PC-3 (cell line): ENCODE measurements at regions not wholly inside any gene's neighbourhood (a gene's known extent, or its start where the extent isn't known, plus 50 kb on each side); places are given as distances from the start of the nearest gene placed in this dataset.

Experiments
- ATAC-seq: fragments of 200-7000 bp; cut with Tn5 transposase; 2 replicates; pipeline ENCODE4 v1.9.1; 2020; ENCODE audit warnings: mild to moderate bottlenecking, moderate library complexity
- BruUV-seq: library from RNA; stranded (reverse); fragments of 400-500 nt; replicated peaks from 2 replicates; lab custom pipeline; 2021; lab: Mats Ljungman, UMichigan
- CTCF ChIA-PET: fragments of 300-600 bp; sonication (Branson Sonifier 250); formaldehyde crosslinking; loops from one replicate; lab custom pipeline; 2022; ENCODE audit warnings: antibody characterized with exemption; lab: Charles Lee
- POLR2A ChIA-PET: fragments of 300-600 bp; sonication (Branson Sonifier 250); formaldehyde crosslinking; loops from one replicate; lab custom pipeline; 2022; ENCODE audit warnings: antibody characterized with exemption; ENCODE audit not compliant: unreplicated experiment; lab: Charles Lee
- DNase-seq: peaks from one replicate; pipeline ENCODE4 v3.0.0-alpha.2; 2015
- H2AFZ ChIP-seq: fragments of 300-600 bp; sonication (generic); 2 replicates; pipeline ENCODE4 v1.6.0; 2016; ENCODE audit warnings: antibody characterized with exemption, low read length
- H3F3A ChIP-seq: fragments of 300-600 bp; sonication (generic); one replicate; pipeline ENCODE4 v1.6.0; 2017; ENCODE audit warnings: antibody characterized with exemption, low read length, control low read depth, mild to moderate bottlenecking; ENCODE audit not compliant: unreplicated experiment
- H3K27ac ChIP-seq: fragments of 300-600 bp; sonication (generic); 2 replicates; pipeline ENCODE4 v1.5.1; 2016; ENCODE audit warnings: mild to moderate bottlenecking, low read length
- H3K27me3 ChIP-seq: fragments of 300-600 bp; sonication (generic); 2 replicates; pipeline ENCODE4 v1.6.1; 2016; ENCODE audit warnings: low read length, mixed read lengths
- H3K36me3 ChIP-seq: fragments of 300-600 bp; sonication (generic); 2 replicates; pipeline ENCODE4 v1.6.1; 2016; ENCODE audit warnings: low read depth, mixed run types, low read length, mixed read lengths
- H3K4me1 ChIP-seq: fragments of 300-600 bp; sonication (generic); 2 replicates; pipeline ENCODE4 v1.5.1; 2016; ENCODE audit warnings: low read length; ENCODE audit not compliant: insufficient read depth
- H3K4me2 ChIP-seq: fragments of 300-600 bp; sonication (generic); 2 replicates; pipeline ENCODE4 v1.6.0; 2016; ENCODE audit warnings: low read length
- H3K4me3 ChIP-seq: fragments of 300-600 bp; sonication (generic); 2 replicates; pipeline ENCODE4 v1.5.1; 2016; ENCODE audit warnings: mild to moderate bottlenecking, low read length, mixed read lengths
- H3K79me2 ChIP-seq: fragments of 300-600 bp; sonication (generic); 2 replicates; pipeline ENCODE4 v1.6.1; 2017; ENCODE audit warnings: low read length, mixed read lengths
- H3K9ac ChIP-seq: fragments of 300-600 bp; sonication (generic); 2 replicates; pipeline ENCODE4 v1.6.0; 2016; ENCODE audit warnings: mild to moderate bottlenecking, low read length
- H3K9me2 ChIP-seq: fragments of 300-600 bp; sonication (generic); replicated peaks from 2 replicates; pipeline ENCODE4 v1.6.1; 2016; ENCODE audit warnings: mixed run types, low read length, mixed read lengths
- H3K9me3 ChIP-seq: fragments of 300-600 bp; sonication (generic); 2 replicates; pipeline ENCODE4 v1.6.1; 2016; ENCODE audit warnings: low read length, mixed read lengths
- H4K20me1 ChIP-seq: fragments of 300-600 bp; sonication (generic); 2 replicates; pipeline ENCODE4 v1.6.1; 2016; ENCODE audit warnings: low read length, mixed read lengths
- EZH2 ChIP-seq: fragments of 300-600 bp; sonication (generic); IDR thresholded peaks from one replicate; pipeline ENCODE4 v1.6.1; 2017; ENCODE audit warnings: antibody characterized with exemption, mild to moderate bottlenecking, low read length; ENCODE audit not compliant: unreplicated experiment
- EZH2phosphoT487 ChIP-seq: fragments of 300-600 bp; sonication (generic); IDR thresholded peaks from 2 replicates; pipeline ENCODE4 v1.6.1; 2018; ENCODE audit warnings: mild to moderate bottlenecking, antibody characterized with exemption, low read length, borderline replicate concordance
- intact Hi-C: fragments of 100-400 bp; cut with micrococcal nuclease; formaldehyde crosslinking; loops from 2 replicates; pipeline ENCODE4 v1.9.0; 2023
- TF ChIP-seq, protein P1 (sequence below): fragments of 300-600 bp; sonication (generic); conservative IDR thresholded peaks from 2 replicates; pipeline ENCODE4 v1.5.1; 2017; ENCODE audit warnings: antibody characterized with exemption, low read depth, mild to moderate bottlenecking, low read length

DNA sequence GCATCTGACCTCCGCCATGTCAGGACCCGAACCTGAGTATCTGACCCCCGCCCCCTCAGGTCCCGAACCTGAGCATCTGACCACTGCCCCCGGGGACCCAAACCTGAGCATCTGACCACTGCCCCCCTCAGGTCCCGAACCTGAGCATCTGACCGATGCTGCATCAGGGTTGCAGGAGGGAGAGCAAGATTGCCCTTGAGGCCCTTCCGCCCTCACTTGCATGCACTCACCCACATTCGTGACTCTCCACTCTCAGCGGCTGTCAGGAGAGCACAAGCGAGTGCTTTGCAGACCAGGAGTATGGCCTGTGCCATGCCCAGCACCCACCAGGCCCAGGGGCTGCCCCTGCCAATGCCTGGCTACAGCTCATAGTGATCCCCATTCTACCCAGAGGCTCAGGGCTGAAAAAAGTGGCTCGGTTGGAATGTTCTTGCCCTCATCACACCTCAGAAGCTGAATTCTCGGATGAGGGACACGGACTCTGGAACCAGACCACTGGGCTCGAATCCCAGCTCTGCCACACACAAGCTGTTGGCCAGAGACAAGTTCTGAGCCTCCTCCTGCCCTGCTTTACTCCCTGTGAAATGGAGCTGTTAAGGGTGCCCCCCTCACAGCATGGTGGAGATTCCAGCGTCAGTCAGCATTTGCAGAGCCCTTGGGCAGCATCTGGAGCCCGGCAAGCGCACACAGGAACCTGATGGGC lies 82.1 kb downstream of the DLL1 start:
- no peaks in the 10 kb centered on the region for H3F3A ChIP-seq
- H3K36me3 ChIP-seq = no peaks in the 10 kb centered on the region
- intact Hi-C loops = no loop called here
- H3K4me3 ChIP-seq = no peak overlapping the region
- no peaks in the 10 kb centered on the region for H3K9me3 ChIP-seq
- H2AFZ ChIP-seq = no peak overlapping the region
- POLR2A ChIA-PET = no interaction called here
- CTCF ChIA-PET = no interaction called here
- H3K4me1 ChIP-seq = no peaks in the 10 kb centered on the region
- DNase-seq (no peak), ATAC-seq (no peak)
- no peaks in the 10 kb centered on the region for H3K27me3 ChIP-seq
- H3K4me2 ChIP-seq = no peak overlapping the region
- TF ChIP-seq EZH2 = no peak
- TF ChIP-seq EZH2phosphoT487 = no peak
- TF ChIP-seq, protein P1, sequence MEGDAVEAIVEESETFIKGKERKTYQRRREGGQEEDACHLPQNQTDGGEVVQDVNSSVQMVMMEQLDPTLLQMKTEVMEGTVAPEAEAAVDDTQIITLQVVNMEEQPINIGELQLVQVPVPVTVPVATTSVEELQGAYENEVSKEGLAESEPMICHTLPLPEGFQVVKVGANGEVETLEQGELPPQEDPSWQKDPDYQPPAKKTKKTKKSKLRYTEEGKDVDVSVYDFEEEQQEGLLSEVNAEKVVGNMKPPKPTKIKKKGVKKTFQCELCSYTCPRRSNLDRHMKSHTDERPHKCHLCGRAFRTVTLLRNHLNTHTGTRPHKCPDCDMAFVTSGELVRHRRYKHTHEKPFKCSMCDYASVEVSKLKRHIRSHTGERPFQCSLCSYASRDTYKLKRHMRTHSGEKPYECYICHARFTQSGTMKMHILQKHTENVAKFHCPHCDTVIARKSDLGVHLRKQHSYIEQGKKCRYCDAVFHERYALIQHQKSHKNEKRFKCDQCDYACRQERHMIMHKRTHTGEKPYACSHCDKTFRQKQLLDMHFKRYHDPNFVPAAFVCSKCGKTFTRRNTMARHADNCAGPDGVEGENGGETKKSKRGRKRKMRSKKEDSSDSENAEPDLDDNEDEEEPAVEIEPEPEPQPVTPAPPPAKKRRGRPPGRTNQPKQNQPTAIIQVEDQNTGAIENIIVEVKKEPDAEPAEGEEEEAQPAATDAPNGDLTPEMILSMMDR = no peak
- no peaks in the 10 kb centered on the region for H3K9me2 ChIP-seq
- H3K27ac ChIP-seq = no peak overlapping the region
- no peaks in the 10 kb centered on the region for H3K79me2 ChIP-seq
- no peak overlapping the region for H3K9ac ChIP-seq
- no peaks in the 10 kb centered on the region for H4K20me1 ChIP-seq
- BruUV-seq = no TSS peak

DNA sequence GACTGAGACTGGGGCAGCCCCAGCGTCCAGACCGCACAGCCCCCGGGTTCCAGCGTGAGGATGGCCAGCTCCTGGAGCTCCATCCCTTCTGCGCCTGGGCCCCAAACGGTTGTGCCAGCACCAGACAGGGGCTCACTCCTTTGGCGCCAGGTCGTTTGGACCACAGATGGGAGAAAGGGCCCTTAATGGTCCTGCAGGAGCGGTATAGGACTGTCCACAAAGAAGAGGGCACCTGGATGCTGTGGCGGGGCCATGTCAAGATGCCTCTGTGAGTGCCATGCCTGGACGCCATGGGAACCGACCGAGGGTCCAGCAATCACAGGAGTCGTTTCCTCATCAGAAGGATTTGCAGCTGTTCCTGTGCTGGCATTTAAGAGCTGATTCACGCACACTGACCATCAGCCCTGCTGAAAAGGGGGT lies 82.7 kb downstream of the DLL1 start:
- Histone ChIP-seq H3K27ac (no peak overlapping the region), H3K9me3 (no peaks in the 10 kb centered on the region), H3K4me1 (no peaks in the 10 kb centered on the region), H3K36me3 (no peaks in the 10 kb centered on the region), H3F3A (no peaks in the 10 kb centered on the region), H3K27me3 (no peaks in the 10 kb centered on the region), H3K4me2 (no peak overlapping the region), H3K9me2 (no peaks in the 10 kb centered on the region), H4K20me1 (no peaks in the 10 kb centered on the region), H3K79me2 (no peaks in the 10 kb centered on the region), H3K4me3 (no peak overlapping the region), H2AFZ (no peak overlapping the region), H3K9ac (no peak overlapping the region)
- TF ChIP-seq EZH2phosphoT487 = no peak
- TF ChIP-seq, protein P1 = no peak
- no peak for TF ChIP-seq EZH2
- intact Hi-C loops = no loop called here
- POLR2A ChIA-PET = no interaction called here
- no peak for DNase-seq
- BruUV-seq = no TSS peak
- no peak for ATAC-seq
- CTCF ChIA-PET = no interaction called here

GRCh38 chr6:170207586-170208181 lies 83.2 kb downstream of the DLL1 start:
- DNase-seq = no peak
- H3K9ac ChIP-seq = no peak overlapping the region
- H2AFZ ChIP-seq = no peak overlapping the region
- BruUV-seq = no TSS peak
- intact Hi-C loops = no loop called here
- H3K36me3 ChIP-seq = no peaks in the 10 kb centered on the region
- CTCF ChIA-PET = no interaction called here
- no peak overlapping the region for H3K27ac ChIP-seq
- no peak overlapping the region for H3K4me2 ChIP-seq
- H3K79me2 ChIP-seq = no peaks in the 10 kb centered on the region
- POLR2A ChIA-PET = no interaction called here
- H3K4me3 ChIP-seq = no peak overlapping the region
- no peaks in the 10 kb centered on the region for H3F3A ChIP-seq
- TF ChIP-seq, protein P1 = no peak
- TF ChIP-seq EZH2phosphoT487 = no peak
- TF ChIP-seq EZH2 = no peak
- H3K9me2 ChIP-seq = no peaks in the 10 kb centered on the region
- no peaks in the 10 kb centered on the region for H3K9me3 ChIP-seq
- H3K27me3 ChIP-seq = no peaks in the 10 kb centered on the region
- no peak for ATAC-seq
- H4K20me1 ChIP-seq = no peaks in the 10 kb centered on the region
- H3K4me1 ChIP-seq = no peaks in the 10 kb centered on the region
